Stimulated activated CD4-positive, alpha-beta T cell treated with anti-CD3 and anti-CD28 coated beads, TNF-alpha, amount 100 ng/mL, for 24 hours (primary cell): ENCODE measurements at regions not wholly inside any gene's neighbourhood (a gene's known extent, or its start where the extent isn't known, plus 50 kb on each side); places are given as distances from the start of the nearest gene placed in this dataset.

Source experiments
- DNase-seq, 3 experiments: peaks; one replicate each; pipeline ENCODE4 v3.0.0-alpha.2; 2020; ENCODE audit warnings: low read depth in 3 of 3

GRCh38 chr4:180052629-180053028 lies 2190.6 kb upstream of the TENM3 start:
- no peak for DNase-seq

- no peak for DNase-seq
Measured at GRCh38 chr4:180054291-180054690, 2188.9 kb upstream of the TENM3 start.

GRCh38 chr4:180057299-180057721 lies 2185.9 kb upstream of the TENM3 start:
- DNase-seq = no peak

- DNase-seq = no peak
Measured at GRCh38 chr4:180057891-180058671, 2185.1 kb upstream of the TENM3 start.

GRCh38 chr4:180058691-180059215 lies 2184.4 kb upstream of the TENM3 start:
- no peak for DNase-seq

GRCh38 chr4:180059216-180059881 lies 2183.9 kb upstream of the TENM3 start:
- no peak for DNase-seq

- no peak for DNase-seq
Measured at GRCh38 chr4:180060159-180060889, 2182.9 kb upstream of the TENM3 start.

- no peak for DNase-seq
Measured at GRCh38 chr4:180081072-180081471, 2162.1 kb upstream of the TENM3 start.

GRCh38 chr4:180084561-180084960 lies 2158.6 kb upstream of the TENM3 start:
- no peak for DNase-seq

GRCh38 chr4:180086480-180087190 lies 2156.6 kb upstream of the TENM3 start:
- no peak for DNase-seq

- DNase-seq = no peak
Measured at GRCh38 chr4:180098586-180098985, 2144.6 kb upstream of the TENM3 start.

- no peak for DNase-seq
Measured at GRCh38 chr4:180099957-180100356, 2143.2 kb upstream of the TENM3 start.

- DNase-seq = no peak
Measured at GRCh38 chr4:180100433-180101344, 2142.5 kb upstream of the TENM3 start.

GRCh38 chr4:180101348-180102083 lies 2141.7 kb upstream of the TENM3 start:
- DNase-seq = no peak

- no peak for DNase-seq
Measured at GRCh38 chr4:180103794-180104193, 2139.4 kb upstream of the TENM3 start.

GRCh38 chr4:180105362-180105761 lies 2137.8 kb upstream of the TENM3 start:
- no peak for DNase-seq

- DNase-seq = no peak
Measured at GRCh38 chr4:180106122-180106521, 2137.1 kb upstream of the TENM3 start.

- DNase-seq = no peak
Measured at GRCh38 chr4:180106997-180107396, 2136.2 kb upstream of the TENM3 start.

- DNase-seq = no peak
Measured at GRCh38 chr4:180116840-180117239, 2126.4 kb upstream of the TENM3 start.

- no peak for DNase-seq
Measured at GRCh38 chr4:180120068-180120467, 2123.1 kb upstream of the TENM3 start.
